A673 (cell line): ENCODE measurements at regions not wholly inside any gene's neighbourhood (a gene's known extent, or its start where the extent isn't known, plus 50 kb on each side); places are given as distances from the start of the nearest gene placed in this dataset.

Experiments
- BruUV-seq: library from RNA; stranded (reverse); fragments of 400-500 nt; replicated peaks from 2 replicates; lab custom pipeline; 2021; lab: Mats Ljungman, UMichigan
- CTCF ChIA-PET: fragments of 300-600 bp; sonication (Branson Sonifier 250); formaldehyde crosslinking; loops from one replicate; lab custom pipeline; 2022; ENCODE audit warnings: antibody characterized with exemption; lab: Charles Lee
- POLR2A ChIA-PET: fragments of 300-600 bp; sonication (Branson Sonifier 250); formaldehyde crosslinking; loops from one replicate; lab custom pipeline; 2022; ENCODE audit warnings: antibody characterized with exemption; ENCODE audit not compliant: low non-redundant PET; lab: Charles Lee
- DNase-seq: peaks from one replicate; pipeline ENCODE4 v3.0.0-alpha.2; 2015; ENCODE audit warnings: low spot score
- H3K27ac ChIP-seq: fragments of 200-600 bp; sonication (generic); 2 replicates; pipeline ENCODE4 v1.5.1; 2016; ENCODE audit warnings: mixed run types, low read depth, mild to moderate bottlenecking, mixed read lengths, antibody characterized with exemption, low read length; ENCODE audit not compliant: poor library complexity, severe bottlenecking
- H3K27me3 ChIP-seq: fragments of 200-600 bp; sonication (generic); replicated peaks from 2 replicates; pipeline ENCODE4 v1.6.1; 2017; ENCODE audit warnings: mixed run types, low read depth, mild to moderate bottlenecking, mixed read lengths, antibody characterized with exemption, low read length; ENCODE audit not compliant: insufficient read depth, poor library complexity
- H3K36me3 ChIP-seq: fragments of 200-600 bp; sonication (generic); 2 replicates; pipeline ENCODE4 v1.6.1; 2016; ENCODE audit warnings: mixed run types, mild to moderate bottlenecking, mixed read lengths, antibody characterized with exemption, low read length; ENCODE audit not compliant: insufficient read depth, poor library complexity, severe bottlenecking
- H3K4me1 ChIP-seq: fragments of 200-600 bp; sonication (generic); 2 replicates; pipeline ENCODE4 v1.6.1; 2017; ENCODE audit warnings: mixed run types, mild to moderate bottlenecking, mixed read lengths, antibody characterized with exemption, low read length; ENCODE audit not compliant: insufficient read depth, poor library complexity, severe bottlenecking
- H3K4me3 ChIP-seq: fragments of 200-600 bp; sonication (generic); 2 replicates; pipeline ENCODE4 v1.5.1; 2016; ENCODE audit warnings: low read depth, mixed run types, mild to moderate bottlenecking, mixed read lengths, low read length; ENCODE audit not compliant: poor library complexity, severe bottlenecking
- H3K9me3 ChIP-seq: fragments of 200-600 bp; sonication (generic); 2 replicates; pipeline ENCODE4 v1.6.1; 2016; ENCODE audit warnings: mixed run types, low read depth, mild to moderate bottlenecking, mixed read lengths, antibody characterized with exemption, low read length; ENCODE audit not compliant: poor library complexity, severe bottlenecking
- CTCF ChIP-seq: fragments of 300-800, 200-600 bp; sonication (generic); conservative IDR thresholded peaks from 2 replicates; pipeline ENCODE4 v1.5.1; 2017; ENCODE audit warnings: low read depth, mild to moderate bottlenecking, antibody characterized with exemption, low read length, moderate library complexity, mixed read lengths
- EZH2 ChIP-seq: fragments of 200-600 bp; sonication (generic); IDR thresholded peaks from 2 replicates; pipeline ENCODE4 v1.6.1; 2017; ENCODE audit warnings: borderline replicate concordance, low read depth, mild to moderate bottlenecking, mixed read lengths, antibody characterized with exemption, low read length; ENCODE audit not compliant: poor library complexity, severe bottlenecking
- intact Hi-C: fragments of 100-400 bp; cut with micrococcal nuclease; formaldehyde crosslinking; loops from one replicate; pipeline ENCODE4 v1.10.0; 2022; ENCODE audit not compliant: unreplicated experiment

- TF ChIP-seq CTCF (no peak), EZH2 (no peak)
- Histone ChIP-seq H3K27ac (no peak overlapping the region), H3K9me3 (peaks cover 21% of the 10 kb centered on the region), H3K36me3 (no peaks in the 10 kb centered on the region), H3K27me3 (no peaks in the 10 kb centered on the region), H3K4me1 (no peaks in the 10 kb centered on the region), H3K4me3 (no peak overlapping the region)
- ChIA-PET CTCF (no interaction called here), POLR2A (no interaction called here)
- no peak for DNase-seq
- BruUV-seq: no TSS peak
- intact Hi-C loops: no loop called here
Measured at GRCh38 chr6:19502301-19502700, 334.9 kb upstream of the ID4 start.

- Histone ChIP-seq H3K4me3 (no peak overlapping the region), H3K27me3 (no peaks in the 10 kb centered on the region), H3K4me1 (no peaks in the 10 kb centered on the region), H3K9me3 (peaks cover 18% of the 10 kb centered on the region), H3K27ac (no peak overlapping the region), H3K36me3 (no peaks in the 10 kb centered on the region)
- POLR2A ChIA-PET: no interaction called here
- intact Hi-C loops: no loop called here
- TF ChIP-seq CTCF: no peak
- no peak for DNase-seq
- BruUV-seq: no TSS peak
- CTCF ChIA-PET: no interaction called here
Measured at GRCh38 chr6:19515939-19516338, 321.2 kb upstream of the ID4 start.

- no TSS peak for BruUV-seq
- Histone ChIP-seq H3K36me3 (no peaks in the 10 kb centered on the region), H3K27ac (no peak overlapping the region), H3K27me3 (no peaks in the 10 kb centered on the region), H3K4me1 (no peaks in the 10 kb centered on the region), H3K4me3 (no peak overlapping the region), H3K9me3 (peaks cover 11% of the 10 kb centered on the region)
- no peak for TF ChIP-seq CTCF
- no peak for TF ChIP-seq EZH2
- ChIA-PET POLR2A (no interaction called here), CTCF (no interaction called here)
- DNase-seq: no peak
- intact Hi-C loops: no loop called here
Measured at GRCh38 chr6:19519941-19520340, 317.2 kb upstream of the ID4 start.
